Esophagus muscularis mucosa (tissue), 4 donors: ENCODE measurements at regions not wholly inside any gene's neighbourhood (a gene's known extent, or its start where the extent isn't known, plus 50 kb on each side); places are given as distances from the start of the nearest gene placed in this dataset.

Experiments used
- EP300 ChIP-seq: sonication (generic); formaldehyde crosslinking; IDR thresholded peaks from one replicate; pipeline ENCODE4 v1.6.1; 2017; ENCODE audit warnings: antibody characterized with exemption
- POLR2A ChIP-seq: fragments of 450-650 bp; IDR thresholded peaks from one replicate; pipeline ENCODE4 v1.6.1; 2017; ENCODE audit warnings: antibody characterized with exemption, moderate library complexity, mild to moderate bottlenecking, low read depth
- POLR2AphosphoS5 ChIP-seq, 2 donors: sonication (generic); formaldehyde crosslinking; IDR thresholded peaks; one replicate each; pipeline ENCODE4 v1.6.1; 2017; ENCODE audit warnings: antibody characterized with exemption in 2 of 2
- TF ChIP-seq, protein P1 (sequence below), 3 experiments: fragments of 200-600 bp in 2 of 3; fragments of 450-650 bp in 1 of 3; sonication (generic) in 2 of 3; IDR thresholded peaks; one replicate each; pipeline ENCODE4 v1.5.1; 2017 to 2019; ENCODE audit warnings: antibody characterized with exemption in 3 of 3, mild to moderate bottlenecking in 2 of 3, moderate library complexity in 1 of 3

- TF ChIP-seq POLR2A (no peak), POLR2AphosphoS5 (IDR thresholded peaks at IDR 0.05) (no peak), EP300 (no peak)
- TF ChIP-seq, protein P1, sequence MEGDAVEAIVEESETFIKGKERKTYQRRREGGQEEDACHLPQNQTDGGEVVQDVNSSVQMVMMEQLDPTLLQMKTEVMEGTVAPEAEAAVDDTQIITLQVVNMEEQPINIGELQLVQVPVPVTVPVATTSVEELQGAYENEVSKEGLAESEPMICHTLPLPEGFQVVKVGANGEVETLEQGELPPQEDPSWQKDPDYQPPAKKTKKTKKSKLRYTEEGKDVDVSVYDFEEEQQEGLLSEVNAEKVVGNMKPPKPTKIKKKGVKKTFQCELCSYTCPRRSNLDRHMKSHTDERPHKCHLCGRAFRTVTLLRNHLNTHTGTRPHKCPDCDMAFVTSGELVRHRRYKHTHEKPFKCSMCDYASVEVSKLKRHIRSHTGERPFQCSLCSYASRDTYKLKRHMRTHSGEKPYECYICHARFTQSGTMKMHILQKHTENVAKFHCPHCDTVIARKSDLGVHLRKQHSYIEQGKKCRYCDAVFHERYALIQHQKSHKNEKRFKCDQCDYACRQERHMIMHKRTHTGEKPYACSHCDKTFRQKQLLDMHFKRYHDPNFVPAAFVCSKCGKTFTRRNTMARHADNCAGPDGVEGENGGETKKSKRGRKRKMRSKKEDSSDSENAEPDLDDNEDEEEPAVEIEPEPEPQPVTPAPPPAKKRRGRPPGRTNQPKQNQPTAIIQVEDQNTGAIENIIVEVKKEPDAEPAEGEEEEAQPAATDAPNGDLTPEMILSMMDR (IDR thresholded peaks at IDR 0.05), result no peak
Observed at GRCh38 chr2:150066490-150066889, 421.0 kb downstream of the RND3 start.
